Activated effector memory CD4-positive, alpha-beta T cell treated with anti-CD3 and anti-CD28 coated beads, Interleukin-2, amount 50 U/mL, for 16 hours (primary cell): ENCODE measurements at regions not wholly inside any gene's neighbourhood (a gene's known extent, or its start where the extent isn't known, plus 50 kb on each side); places are given as distances from the start of the nearest gene placed in this dataset.

ENCODE experiments used
- DNase-seq: peaks from one replicate; pipeline ENCODE4 v3.0.0-alpha.2; 2020

- no peak for DNase-seq
Observed at GRCh38 chr11:69953356-69953755, 124.8 kb upstream of the ANO1 start.

- no peak for DNase-seq
Observed at GRCh38 chr11:69954756-69955155, 123.4 kb upstream of the ANO1 start.

- DNase-seq, result no peak
Observed at GRCh38 chr11:69956669-69957190, 121.4 kb upstream of the ANO1 start.

GRCh38 chr11:69957849-69958248 is 120.3 kb upstream of the ANO1 start:
- no peak for DNase-seq

GRCh38 chr11:69958308-69958707 is 119.8 kb upstream of the ANO1 start:
- DNase-seq, result no peak

GRCh38 chr11:69959461-69959860 is 118.7 kb upstream of the ANO1 start:
- DNase-seq, result no peak

- DNase-seq, result no peak
Observed at GRCh38 chr11:69961738-69962137, 116.4 kb upstream of the ANO1 start.

- no peak for DNase-seq
Observed at GRCh38 chr11:69962152-69962551, 116.0 kb upstream of the ANO1 start.

- DNase-seq, result no peak
Observed at GRCh38 chr11:69963533-69964246, 114.4 kb upstream of the ANO1 start.

GRCh38 chr11:69964247-69964643 is 113.9 kb upstream of the ANO1 start:
- no peak for DNase-seq

- DNase-seq, result no peak
Observed at GRCh38 chr11:69965821-69966582, 112.1 kb upstream of the ANO1 start.

GRCh38 chr11:69966583-69966835 is 111.6 kb upstream of the ANO1 start:
- DNase-seq, result no peak

- no peak for DNase-seq
Observed at GRCh38 chr11:69966910-69967483, 111.1 kb upstream of the ANO1 start.

GRCh38 chr11:69967484-69967883 is 110.6 kb upstream of the ANO1 start:
- no peak for DNase-seq

- DNase-seq, result no peak
Observed at GRCh38 chr11:69968396-69969347, 109.4 kb upstream of the ANO1 start.

GRCh38 chr11:69969890-69970784 is 108.0 kb upstream of the ANO1 start:
- DNase-seq, result no peak

- no peak for DNase-seq
Observed at GRCh38 chr11:69970785-69971535, 107.2 kb upstream of the ANO1 start.

GRCh38 chr11:69971741-69972140 is 106.4 kb upstream of the ANO1 start:
- DNase-seq, result no peak

GRCh38 chr11:69972351-69972802 is 105.7 kb upstream of the ANO1 start:
- DNase-seq, result no peak

GRCh38 chr11:69974528-69974927 is 103.6 kb upstream of the ANO1 start:
- no peak for DNase-seq

GRCh38 chr11:69975822-69976221 is 102.3 kb upstream of the ANO1 start:
- no peak for DNase-seq
